GM23338 (cell line): ENCODE measurements at regions not wholly inside any gene's neighbourhood (a gene's known extent, or its start where the extent isn't known, plus 50 kb on each side); places are given as distances from the start of the nearest gene placed in this dataset.
"Not testable (repeated sequence)": the region's sequence is repeated elsewhere in the genome, so short reads cannot be mapped to it uniquely, and the experiment has no call there.

Experiments
- ATAC-seq: fragments of 200-7000 bp; cut with Tn5 transposase; 3 replicates; pipeline ENCODE4 v1.9.1; 2020
- DNase-seq: peaks from one replicate; pipeline ENCODE4 v3.0.0-alpha.2; 2015; ENCODE audit warnings: low spot score
- H2AFZ ChIP-seq: fragments of 200-600 bp; sonication (generic); 2 replicates; pipeline ENCODE4 v1.8.0; 2016; ENCODE audit warnings: antibody characterized with exemption, mild to moderate bottlenecking, moderate library complexity
- H3F3A ChIP-seq: fragments of 200-600 bp; sonication (generic); replicated peaks from 2 replicates; pipeline ENCODE4 v1.8.0; 2017; ENCODE audit warnings: antibody characterized with exemption, mixed run types, low read depth
- H3K27ac ChIP-seq: fragments of 200-600 bp; sonication (generic); 2 replicates; pipeline ENCODE4 v1.6.1; 2016; ENCODE audit warnings: low read depth
- H3K27me3 ChIP-seq: fragments of 200-600 bp; sonication (generic); 2 replicates; pipeline ENCODE4 v1.8.0; 2016; ENCODE audit warnings: mild to moderate bottlenecking, mixed run types, moderate library complexity; ENCODE audit not compliant: insufficient read depth
- H3K36me3 ChIP-seq: fragments of 200-600 bp; sonication (generic); 2 replicates; pipeline ENCODE4 v1.8.0; 2016; ENCODE audit warnings: mild to moderate bottlenecking; ENCODE audit not compliant: insufficient read depth
- H3K4me1 ChIP-seq: fragments of 200-600 bp; sonication (generic); 2 replicates; pipeline ENCODE4 v1.8.0; 2016; ENCODE audit warnings: mild to moderate bottlenecking, moderate library complexity; ENCODE audit not compliant: insufficient read depth
- H3K4me2 ChIP-seq: fragments of 200-600 bp; sonication (generic); 2 replicates; pipeline ENCODE4 v1.7.1; 2017; ENCODE audit warnings: mixed run types
- H3K4me3 ChIP-seq: fragments of 200-600 bp; sonication (generic); 2 replicates; pipeline ENCODE4 v1.6.1; 2016; ENCODE audit warnings: mixed run types
- H3K79me2 ChIP-seq: fragments of 200-600 bp; sonication (generic); replicated peaks from 2 replicates; pipeline ENCODE4 v1.8.0; 2017; ENCODE audit warnings: mild to moderate bottlenecking; ENCODE audit not compliant: insufficient read depth
- H3K9me2 ChIP-seq: fragments of 200-600 bp; sonication (generic); 2 replicates; pipeline ENCODE4 v1.8.0; 2017; ENCODE audit not compliant: insufficient read depth
- H4K20me1 ChIP-seq: fragments of 200-600 bp; sonication (generic); replicated peaks from 2 replicates; pipeline ENCODE4 v1.8.0; 2017; ENCODE audit warnings: mild to moderate bottlenecking; ENCODE audit not compliant: insufficient read depth
- H3K27ac Mint-ChIP-seq: 2 replicates; pipeline ENCODE4 v1.8.0; 2020; ENCODE audit warnings: inconsistent platforms, mild to moderate bottlenecking, moderate library complexity, mixed read lengths
- H3K27me3 Mint-ChIP-seq: 3 replicates; pipeline ENCODE4 v1.8.0; 2022; ENCODE audit warnings: low read depth, mild to moderate bottlenecking, moderate library complexity, mixed read lengths, inconsistent platforms; ENCODE audit not compliant: insufficient read depth, poor library complexity
- H3K36me3 Mint-ChIP-seq: 3 replicates; pipeline ENCODE4 v1.8.0; 2021; ENCODE audit warnings: low read depth, mild to moderate bottlenecking, inconsistent platforms, moderate library complexity, mixed read lengths
- H3K4me1 Mint-ChIP-seq: 3 replicates; pipeline ENCODE4 v1.8.0; 2020; ENCODE audit warnings: mild to moderate bottlenecking, inconsistent platforms, mixed read lengths
- H3K4me3 Mint-ChIP-seq: 3 replicates; pipeline ENCODE4 v1.8.0; 2021; ENCODE audit warnings: moderate library complexity, mild to moderate bottlenecking, inconsistent platforms, mixed read lengths
- H3K9me3 Mint-ChIP-seq: 3 replicates; pipeline ENCODE4 v1.8.0; 2020; ENCODE audit warnings: moderate library complexity, mild to moderate bottlenecking, inconsistent platforms, mixed read lengths
- EZH2 ChIP-seq: fragments of 200-600 bp; sonication (generic); IDR thresholded peaks from one replicate; pipeline ENCODE4 v1.8.0; 2017; ENCODE audit warnings: antibody characterized with exemption, mild to moderate bottlenecking, low read depth; ENCODE audit not compliant: unreplicated experiment
- NANOG ChIP-seq: IDR thresholded peaks from 2 replicates; pipeline ENCODE4 v1.6.1; 2016; ENCODE audit warnings: antibody characterized with exemption, borderline replicate concordance
- STAT1 ChIP-seq: IDR thresholded peaks from one replicate; pipeline ENCODE4 v1.6.1; 2016; ENCODE audit warnings: antibody characterized with exemption; ENCODE audit not compliant: unreplicated experiment
- ZNF114 ChIP-seq: fragments of 250-450 bp; sonication (Bioruptor Pico); IDR thresholded peaks from 2 replicates; pipeline ENCODE4 v1.5.0; 2020; ENCODE audit warnings: mild to moderate bottlenecking, moderate library complexity
- ZNF331 ChIP-seq: fragments of 250-450 bp; sonication (Bioruptor Pico); IDR thresholded peaks from 2 replicates; pipeline ENCODE4 v1.5.0; 2020; ENCODE audit warnings: low read depth, mild to moderate bottlenecking, moderate library complexity
- TF ChIP-seq, protein P1 (sequence below): fragments of 250-450 bp; sonication (Bioruptor Pico); IDR thresholded peaks from 2 replicates; pipeline ENCODE4 v1.5.0; 2020; ENCODE audit warnings: mild to moderate bottlenecking, moderate library complexity
- TF ChIP-seq, protein P2 (sequence below), 2 experiments: fragments of 200-600 bp in 1 of 2; sonication (generic) in 1 of 2; conservative IDR thresholded peaks; 2 replicates each; pipeline versions ENCODE4 v1.5.1 to v1.6.1; 2016 to 2017; ENCODE audit warnings: antibody characterized with exemption in 2 of 2, low read depth in 2 of 2, mild to moderate bottlenecking in 2 of 2, moderate library complexity in 1 of 2
- TF ChIP-seq, protein P3 (sequence below): IDR thresholded peaks from one replicate; pipeline ENCODE4 v1.6.1; 2018; ENCODE audit warnings: antibody characterized with exemption; ENCODE audit not compliant: unreplicated experiment

DNA sequence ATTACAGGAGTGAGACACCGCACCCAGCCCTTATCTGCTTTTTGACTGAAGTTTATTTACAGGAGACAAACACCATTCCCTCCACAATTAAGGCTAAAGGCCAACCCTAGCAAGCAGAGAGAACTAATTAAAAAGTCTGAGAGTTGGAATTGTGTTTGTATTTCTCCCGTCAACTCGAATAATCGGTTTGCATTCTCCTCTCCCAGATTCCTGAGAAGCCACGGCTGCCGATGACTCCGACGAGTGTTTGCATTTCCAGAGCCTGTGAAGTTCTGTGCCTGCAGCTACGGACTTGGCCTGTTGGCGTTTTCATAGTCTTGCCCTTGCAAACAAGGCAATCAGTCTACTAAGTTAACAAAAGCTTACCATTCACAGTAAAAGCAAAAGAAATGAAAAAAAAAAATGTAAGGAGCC is 73.2 kb upstream of the NUP50 start (continued):
- TF ChIP-seq ZNF114 (CRISPR knock-in tag): no peak
- TF ChIP-seq EZH2: no peak
- no peak for TF ChIP-seq ZNF331 (CRISPR knock-in tag)
- TF ChIP-seq, protein P1, sequence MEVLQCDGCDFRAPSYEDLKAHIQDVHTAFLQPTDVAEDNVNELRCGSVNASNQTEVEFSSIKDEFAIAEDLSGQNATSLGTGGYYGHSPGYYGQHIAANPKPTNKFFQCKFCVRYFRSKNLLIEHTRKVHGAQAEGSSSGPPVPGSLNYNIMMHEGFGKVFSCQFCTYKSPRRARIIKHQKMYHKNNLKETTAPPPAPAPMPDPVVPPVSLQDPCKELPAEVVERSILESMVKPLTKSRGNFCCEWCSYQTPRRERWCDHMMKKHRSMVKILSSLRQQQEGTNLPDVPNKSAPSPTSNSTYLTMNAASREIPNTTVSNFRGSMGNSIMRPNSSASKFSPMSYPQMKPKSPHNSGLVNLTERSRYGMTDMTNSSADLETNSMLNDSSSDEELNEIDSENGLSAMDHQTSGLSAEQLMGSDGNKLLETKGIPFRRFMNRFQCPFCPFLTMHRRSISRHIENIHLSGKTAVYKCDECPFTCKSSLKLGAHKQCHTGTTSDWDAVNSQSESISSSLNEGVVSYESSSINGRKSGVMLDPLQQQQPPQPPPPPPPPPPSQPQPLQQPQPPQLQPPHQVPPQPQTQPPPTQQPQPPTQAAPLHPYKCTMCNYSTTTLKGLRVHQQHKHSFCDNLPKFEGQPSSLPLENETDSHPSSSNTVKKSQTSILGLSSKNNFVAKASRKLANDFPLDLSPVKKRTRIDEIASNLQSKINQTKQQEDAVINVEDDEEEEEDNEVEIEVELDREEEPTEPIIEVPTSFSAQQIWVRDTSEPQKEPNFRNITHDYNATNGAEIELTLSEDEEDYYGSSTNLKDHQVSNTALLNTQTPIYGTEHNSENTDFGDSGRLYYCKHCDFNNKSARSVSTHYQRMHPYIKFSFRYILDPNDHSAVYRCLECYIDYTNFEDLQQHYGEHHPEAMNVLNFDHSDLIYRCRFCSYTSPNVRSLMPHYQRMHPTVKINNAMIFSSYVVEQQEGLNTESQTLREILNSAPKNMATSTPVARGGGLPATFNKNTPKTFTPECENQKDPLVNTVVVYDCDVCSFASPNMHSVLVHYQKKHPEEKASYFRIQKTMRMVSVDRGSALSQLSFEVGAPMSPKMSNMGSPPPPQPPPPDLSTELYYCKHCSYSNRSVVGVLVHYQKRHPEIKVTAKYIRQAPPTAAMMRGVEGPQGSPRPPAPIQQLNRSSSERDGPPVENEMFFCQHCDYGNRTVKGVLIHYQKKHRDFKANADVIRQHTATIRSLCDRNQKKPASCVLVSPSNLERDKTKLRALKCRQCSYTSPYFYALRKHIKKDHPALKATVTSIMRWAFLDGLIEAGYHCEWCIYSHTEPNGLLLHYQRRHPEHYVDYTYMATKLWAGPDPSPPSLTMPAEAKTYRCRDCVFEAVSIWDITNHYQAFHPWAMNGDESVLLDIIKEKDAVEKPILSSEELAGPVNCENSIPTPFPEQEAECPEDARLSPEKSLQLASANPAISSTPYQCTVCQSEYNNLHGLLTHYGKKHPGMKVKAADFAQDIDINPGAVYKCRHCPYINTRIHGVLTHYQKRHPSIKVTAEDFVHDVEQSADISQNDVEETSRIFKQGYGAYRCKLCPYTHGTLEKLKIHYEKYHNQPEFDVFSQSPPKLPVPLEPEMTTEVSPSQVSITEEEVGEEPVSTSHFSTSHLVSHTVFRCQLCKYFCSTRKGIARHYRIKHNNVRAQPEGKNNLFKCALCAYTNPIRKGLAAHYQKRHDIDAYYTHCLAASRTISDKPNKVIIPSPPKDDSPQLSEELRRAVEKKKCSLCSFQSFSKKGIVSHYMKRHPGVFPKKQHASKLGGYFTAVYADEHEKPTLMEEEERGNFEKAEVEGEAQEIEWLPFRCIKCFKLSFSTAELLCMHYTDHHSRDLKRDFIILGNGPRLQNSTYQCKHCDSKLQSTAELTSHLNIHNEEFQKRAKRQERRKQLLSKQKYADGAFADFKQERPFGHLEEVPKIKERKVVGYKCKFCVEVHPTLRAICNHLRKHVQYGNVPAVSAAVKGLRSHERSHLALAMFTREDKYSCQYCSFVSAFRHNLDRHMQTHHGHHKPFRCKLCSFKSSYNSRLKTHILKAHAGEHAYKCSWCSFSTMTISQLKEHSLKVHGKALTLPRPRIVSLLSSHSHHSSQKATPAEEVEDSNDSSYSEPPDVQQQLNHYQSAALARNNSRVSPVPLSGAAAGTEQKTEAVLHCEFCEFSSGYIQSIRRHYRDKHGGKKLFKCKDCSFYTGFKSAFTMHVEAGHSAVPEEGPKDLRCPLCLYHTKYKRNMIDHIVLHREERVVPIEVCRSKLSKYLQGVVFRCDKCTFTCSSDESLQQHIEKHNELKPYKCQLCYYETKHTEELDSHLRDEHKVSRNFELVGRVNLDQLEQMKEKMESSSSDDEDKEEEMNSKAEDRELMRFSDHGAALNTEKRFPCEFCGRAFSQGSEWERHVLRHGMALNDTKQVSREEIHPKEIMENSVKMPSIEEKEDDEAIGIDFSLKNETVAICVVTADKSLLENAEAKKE (CRISPR knock-in tag): no peak

DNA sequence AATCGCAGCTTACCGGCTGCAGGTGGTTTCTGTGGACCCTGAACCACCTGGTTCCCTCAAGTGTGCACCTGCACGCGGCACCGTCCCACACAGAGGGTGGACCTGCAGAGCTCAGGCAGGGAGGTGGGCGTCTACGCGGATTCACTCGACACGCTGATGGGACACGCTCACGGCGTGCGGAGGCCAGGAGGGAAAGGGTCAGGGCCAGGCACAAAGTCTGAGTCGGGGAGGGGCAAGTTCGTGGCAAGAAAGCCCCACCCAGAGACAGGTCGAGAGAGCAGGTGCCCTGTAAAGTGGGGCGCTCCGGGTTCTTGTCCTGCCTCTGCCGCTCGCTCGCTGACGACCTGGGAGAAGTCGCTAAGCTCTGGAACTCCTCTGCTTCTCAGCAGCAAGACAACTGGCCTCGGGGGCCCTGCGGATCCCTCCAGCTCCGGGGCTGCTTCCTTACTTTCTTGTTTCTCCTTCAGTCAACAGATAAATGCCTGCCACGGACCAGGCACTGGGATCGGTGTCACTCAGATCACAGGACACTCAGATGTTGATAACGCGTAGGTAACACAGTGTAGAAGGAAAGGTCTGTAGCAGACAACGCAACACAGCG is 72.4 kb upstream of the NUP50 start:
- Histone ChIP-seq H3K4me2 (no peak overlapping the region), H4K20me1 (no peaks in the 10 kb centered on the region), H3K4me3 (no peak overlapping the region), H3K9me2 (no peaks in the 10 kb centered on the region), H3K36me3 (no peaks in the 10 kb centered on the region), H3K79me2 (no peaks in the 10 kb centered on the region), H3K27me3 (no peaks in the 10 kb centered on the region), H3K27ac (no peak overlapping the region; the same call in 1 of the 2 replicates), H2AFZ (peak overlapping the region; percentile 76), H3K4me1 (peaks cover 9% of the 10 kb centered on the region; the same call in 1 of the 2 replicates), H3F3A (0 out of 2 replicates have a peak, but pooled peaks cover 7% of the 10 kb centered on the region)
- DNase-seq (no peak), ATAC-seq (peak; percentile 33)
- Mint-ChIP-seq H3K27ac (no peak overlapping the region), H3K4me1 (peaks cover 15% of the 10 kb centered on the region), H3K4me3 (no peak overlapping the region), H3K9me3 (no peaks in the 10 kb centered on the region), H3K27me3 (peaks cover 9% of the 10 kb centered on the region), H3K36me3 (no peaks in the 10 kb centered on the region; the same call in 2 of the 3 replicates)
- TF ChIP-seq, protein P2, sequence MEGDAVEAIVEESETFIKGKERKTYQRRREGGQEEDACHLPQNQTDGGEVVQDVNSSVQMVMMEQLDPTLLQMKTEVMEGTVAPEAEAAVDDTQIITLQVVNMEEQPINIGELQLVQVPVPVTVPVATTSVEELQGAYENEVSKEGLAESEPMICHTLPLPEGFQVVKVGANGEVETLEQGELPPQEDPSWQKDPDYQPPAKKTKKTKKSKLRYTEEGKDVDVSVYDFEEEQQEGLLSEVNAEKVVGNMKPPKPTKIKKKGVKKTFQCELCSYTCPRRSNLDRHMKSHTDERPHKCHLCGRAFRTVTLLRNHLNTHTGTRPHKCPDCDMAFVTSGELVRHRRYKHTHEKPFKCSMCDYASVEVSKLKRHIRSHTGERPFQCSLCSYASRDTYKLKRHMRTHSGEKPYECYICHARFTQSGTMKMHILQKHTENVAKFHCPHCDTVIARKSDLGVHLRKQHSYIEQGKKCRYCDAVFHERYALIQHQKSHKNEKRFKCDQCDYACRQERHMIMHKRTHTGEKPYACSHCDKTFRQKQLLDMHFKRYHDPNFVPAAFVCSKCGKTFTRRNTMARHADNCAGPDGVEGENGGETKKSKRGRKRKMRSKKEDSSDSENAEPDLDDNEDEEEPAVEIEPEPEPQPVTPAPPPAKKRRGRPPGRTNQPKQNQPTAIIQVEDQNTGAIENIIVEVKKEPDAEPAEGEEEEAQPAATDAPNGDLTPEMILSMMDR (conservative IDR thresholded peaks at IDR 0.05; ENCODE audit: low read depth in 2 of 2): no peak
- no peak for TF ChIP-seq EZH2
- TF ChIP-seq, protein P3, sequence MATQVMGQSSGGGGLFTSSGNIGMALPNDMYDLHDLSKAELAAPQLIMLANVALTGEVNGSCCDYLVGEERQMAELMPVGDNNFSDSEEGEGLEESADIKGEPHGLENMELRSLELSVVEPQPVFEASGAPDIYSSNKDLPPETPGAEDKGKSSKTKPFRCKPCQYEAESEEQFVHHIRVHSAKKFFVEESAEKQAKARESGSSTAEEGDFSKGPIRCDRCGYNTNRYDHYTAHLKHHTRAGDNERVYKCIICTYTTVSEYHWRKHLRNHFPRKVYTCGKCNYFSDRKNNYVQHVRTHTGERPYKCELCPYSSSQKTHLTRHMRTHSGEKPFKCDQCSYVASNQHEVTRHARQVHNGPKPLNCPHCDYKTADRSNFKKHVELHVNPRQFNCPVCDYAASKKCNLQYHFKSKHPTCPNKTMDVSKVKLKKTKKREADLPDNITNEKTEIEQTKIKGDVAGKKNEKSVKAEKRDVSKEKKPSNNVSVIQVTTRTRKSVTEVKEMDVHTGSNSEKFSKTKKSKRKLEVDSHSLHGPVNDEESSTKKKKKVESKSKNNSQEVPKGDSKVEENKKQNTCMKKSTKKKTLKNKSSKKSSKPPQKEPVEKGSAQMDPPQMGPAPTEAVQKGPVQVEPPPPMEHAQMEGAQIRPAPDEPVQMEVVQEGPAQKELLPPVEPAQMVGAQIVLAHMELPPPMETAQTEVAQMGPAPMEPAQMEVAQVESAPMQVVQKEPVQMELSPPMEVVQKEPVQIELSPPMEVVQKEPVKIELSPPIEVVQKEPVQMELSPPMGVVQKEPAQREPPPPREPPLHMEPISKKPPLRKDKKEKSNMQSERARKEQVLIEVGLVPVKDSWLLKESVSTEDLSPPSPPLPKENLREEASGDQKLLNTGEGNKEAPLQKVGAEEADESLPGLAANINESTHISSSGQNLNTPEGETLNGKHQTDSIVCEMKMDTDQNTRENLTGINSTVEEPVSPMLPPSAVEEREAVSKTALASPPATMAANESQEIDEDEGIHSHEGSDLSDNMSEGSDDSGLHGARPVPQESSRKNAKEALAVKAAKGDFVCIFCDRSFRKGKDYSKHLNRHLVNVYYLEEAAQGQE: no peak
- TF ChIP-seq STAT1: no peak
- TF ChIP-seq NANOG: no peak
- no peak for TF ChIP-seq ZNF114 (CRISPR knock-in tag)
- no peak for TF ChIP-seq ZNF331 (CRISPR knock-in tag)

DNA sequence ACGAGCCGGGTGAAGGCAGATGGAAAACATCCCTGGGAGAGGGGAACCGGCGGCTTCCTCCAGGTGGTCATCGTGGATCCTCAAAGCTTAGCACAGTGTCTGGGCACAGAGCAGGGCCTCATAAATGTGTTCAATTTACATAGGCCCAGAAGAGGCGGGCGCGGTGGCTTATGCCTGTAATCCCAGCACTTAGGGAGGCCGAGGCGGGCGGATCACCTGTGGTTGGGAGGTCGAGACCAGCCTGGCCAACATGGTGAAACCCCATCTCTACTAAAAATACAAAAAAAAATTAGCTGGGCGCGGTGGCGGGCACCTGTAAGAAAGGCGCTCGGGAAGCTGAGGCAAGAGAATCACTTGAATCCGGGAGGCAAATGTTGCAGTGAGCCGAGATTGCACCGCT is 71.8 kb upstream of the NUP50 start:
- DNase-seq, H3K4me3 ChIP-seq, H3K9me2 ChIP-seq, H3K27me3 ChIP-seq, H3K27ac Mint-ChIP-seq, H3K4me1 ChIP-seq, H3K27me3 Mint-ChIP-seq, H3F3A ChIP-seq, H3K79me2 ChIP-seq, H3K27ac ChIP-seq, H3K4me3 Mint-ChIP-seq, H3K36me3 ChIP-seq, H3K36me3 Mint-ChIP-seq, H3K9me3 Mint-ChIP-seq, H3K4me2 ChIP-seq, H4K20me1 ChIP-seq, ATAC-seq: not testable (repeated sequence)
- peak overlapping the region; percentile 76 for H2AFZ ChIP-seq
- peaks cover 15% of the 10 kb centered on the region for H3K4me1 Mint-ChIP-seq
